ENCODE measurements at regions not wholly inside any gene's neighbourhood (a gene's known extent, or its start where the extent isn't known, plus 50 kb on each side); places are given as distances from the start of the nearest gene placed in this dataset.

DNA sequence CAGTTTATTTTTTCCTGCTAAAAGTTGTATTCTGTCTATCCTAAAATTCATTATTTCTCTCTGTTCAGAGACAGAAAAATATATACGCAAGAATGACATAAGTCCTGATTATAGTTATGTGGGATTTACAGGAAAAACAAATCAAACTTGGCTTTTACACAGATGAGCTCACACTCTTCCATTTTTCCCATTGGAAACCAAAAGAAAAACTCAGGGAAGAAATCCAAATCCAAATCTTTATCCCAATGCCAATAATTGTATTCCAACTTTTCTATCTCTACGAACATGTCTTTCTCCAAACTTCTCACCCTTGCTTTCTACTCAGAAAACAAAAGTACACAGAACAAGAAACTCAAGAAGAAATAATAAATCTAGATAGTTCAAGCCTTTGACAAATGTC lies 249.1 kb upstream of the TMEFF2 start:
- Histone ChIP-seq H3F3A (ENCODE audit: insufficient read depth, low read depth) (no peaks in the 10 kb centered on the region), H3K36me3 (ENCODE audit: low read depth) (no peaks in the 10 kb centered on the region), H3K9me2 (ENCODE audit: insufficient read depth) (no peaks in the 10 kb centered on the region), H3K4me3 (no peak overlapping the region), H4K20me1 (ENCODE audit: insufficient read depth) (no peaks in the 10 kb centered on the region), H3K27ac (no peak overlapping the region), H3K4me2 (no peak overlapping the region), H3K4me1 (replicated peaks; ENCODE audit: insufficient read depth) (no peaks in the 10 kb centered on the region), H3K79me2 (ENCODE audit: low read depth) (no peaks in the 10 kb centered on the region), H2AFZ (no peak overlapping the region), H3K27me3 (ENCODE audit: insufficient read depth, low read depth) (no peaks in the 10 kb centered on the region), H3K9me3 (ENCODE audit: insufficient read depth, low read depth) (no peaks in the 10 kb centered on the region)
- DNase-seq: no peak
- ChIA-PET POLR2A (ENCODE audit: unreplicated experiment) (no interaction called here), CTCF (no interaction called here)
- no TSS peak for BruUV-seq (replicated peaks)
- TF ChIP-seq, protein P1, sequence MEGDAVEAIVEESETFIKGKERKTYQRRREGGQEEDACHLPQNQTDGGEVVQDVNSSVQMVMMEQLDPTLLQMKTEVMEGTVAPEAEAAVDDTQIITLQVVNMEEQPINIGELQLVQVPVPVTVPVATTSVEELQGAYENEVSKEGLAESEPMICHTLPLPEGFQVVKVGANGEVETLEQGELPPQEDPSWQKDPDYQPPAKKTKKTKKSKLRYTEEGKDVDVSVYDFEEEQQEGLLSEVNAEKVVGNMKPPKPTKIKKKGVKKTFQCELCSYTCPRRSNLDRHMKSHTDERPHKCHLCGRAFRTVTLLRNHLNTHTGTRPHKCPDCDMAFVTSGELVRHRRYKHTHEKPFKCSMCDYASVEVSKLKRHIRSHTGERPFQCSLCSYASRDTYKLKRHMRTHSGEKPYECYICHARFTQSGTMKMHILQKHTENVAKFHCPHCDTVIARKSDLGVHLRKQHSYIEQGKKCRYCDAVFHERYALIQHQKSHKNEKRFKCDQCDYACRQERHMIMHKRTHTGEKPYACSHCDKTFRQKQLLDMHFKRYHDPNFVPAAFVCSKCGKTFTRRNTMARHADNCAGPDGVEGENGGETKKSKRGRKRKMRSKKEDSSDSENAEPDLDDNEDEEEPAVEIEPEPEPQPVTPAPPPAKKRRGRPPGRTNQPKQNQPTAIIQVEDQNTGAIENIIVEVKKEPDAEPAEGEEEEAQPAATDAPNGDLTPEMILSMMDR (conservative IDR thresholded peaks at IDR 0.05): no peak
- no peak for TF ChIP-seq EZH2 (IDR thresholded peaks at IDR 0.05; ENCODE audit: low read depth)
- intact Hi-C loops (cut with micrococcal nuclease; ENCODE audit: unreplicated experiment): no loop called here

DNA sequence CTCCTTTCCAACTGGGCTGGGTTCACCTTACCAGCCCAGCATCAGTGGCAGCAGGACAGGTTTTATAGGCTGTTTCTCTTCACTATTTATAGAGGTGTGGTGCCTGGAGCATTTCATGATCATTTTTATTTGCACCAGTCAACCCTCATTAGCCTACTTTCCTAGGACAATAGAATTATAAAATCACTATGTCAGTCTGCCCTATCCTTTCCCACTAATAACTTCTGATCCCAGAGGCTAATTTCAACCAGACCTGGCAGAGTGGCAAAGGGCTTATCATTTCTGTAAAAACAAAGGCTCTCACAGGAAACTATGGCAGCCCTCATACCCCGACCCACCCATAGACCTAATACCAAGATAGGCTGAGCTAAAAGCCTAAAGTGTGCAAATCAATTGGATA lies 243.5 kb upstream of the TMEFF2 start:
- intact Hi-C loops (cut with micrococcal nuclease; ENCODE audit: unreplicated experiment): no loop called here
- H3K9me3 ChIP-seq (ENCODE audit: insufficient read depth, low read depth): no peaks in the 10 kb centered on the region
- H3K79me2 ChIP-seq (ENCODE audit: low read depth): no peaks in the 10 kb centered on the region
- no peaks in the 10 kb centered on the region for H3F3A ChIP-seq (ENCODE audit: insufficient read depth, low read depth)
- H3K27me3 ChIP-seq (ENCODE audit: insufficient read depth, low read depth): no peaks in the 10 kb centered on the region
- TF ChIP-seq, protein P1 (conservative IDR thresholded peaks at IDR 0.05): no peak
- no peak for TF ChIP-seq EZH2 (IDR thresholded peaks at IDR 0.05; ENCODE audit: low read depth)
- no peak overlapping the region for H3K4me3 ChIP-seq
- H3K4me1 ChIP-seq (replicated peaks; ENCODE audit: insufficient read depth): no peaks in the 10 kb centered on the region
- ChIA-PET CTCF (no interaction called here), POLR2A (ENCODE audit: unreplicated experiment) (no interaction called here)
- no TSS peak for BruUV-seq (replicated peaks)
- DNase-seq: no peak
- H3K9me2 ChIP-seq (ENCODE audit: insufficient read depth): no peaks in the 10 kb centered on the region
- no peaks in the 10 kb centered on the region for H4K20me1 ChIP-seq (ENCODE audit: insufficient read depth)
- H3K36me3 ChIP-seq (ENCODE audit: low read depth): no peaks in the 10 kb centered on the region
- H2AFZ ChIP-seq: no peak overlapping the region
- no peak overlapping the region for H3K4me2 ChIP-seq
- H3K27ac ChIP-seq: no peak overlapping the region

DNA sequence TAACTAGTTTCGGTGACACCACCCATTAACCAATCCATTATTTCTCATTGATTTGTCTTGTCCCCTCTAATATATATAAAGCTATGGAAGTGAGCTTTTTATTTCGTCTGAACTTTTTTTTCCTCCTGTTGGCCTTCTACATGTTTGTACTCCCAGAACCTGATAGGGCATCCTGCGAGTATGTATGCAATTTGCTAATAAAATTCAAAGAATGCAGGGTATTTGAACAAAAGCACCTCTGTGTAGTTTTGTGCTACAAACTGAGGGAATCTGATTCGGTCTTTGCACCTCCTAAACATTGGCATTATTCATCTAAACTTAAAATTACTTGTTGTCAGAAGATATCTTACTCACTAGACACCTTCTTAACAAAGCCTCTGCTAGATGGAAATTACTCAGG lies 242.9 kb upstream of the TMEFF2 start:
- no peaks in the 10 kb centered on the region for H3K27me3 ChIP-seq (ENCODE audit: insufficient read depth, low read depth)
- ChIA-PET CTCF (no interaction called here), POLR2A (ENCODE audit: unreplicated experiment) (no interaction called here)
- no peaks in the 10 kb centered on the region for H3K9me3 ChIP-seq (ENCODE audit: insufficient read depth, low read depth)
- DNase-seq: no peak
- H2AFZ ChIP-seq: no peak overlapping the region
- H3K27ac ChIP-seq: no peak overlapping the region
- H3K36me3 ChIP-seq (ENCODE audit: low read depth): no peaks in the 10 kb centered on the region
- H4K20me1 ChIP-seq (ENCODE audit: insufficient read depth): no peaks in the 10 kb centered on the region
- H3K4me3 ChIP-seq: no peak overlapping the region
- H3K9me2 ChIP-seq (ENCODE audit: insufficient read depth): no peaks in the 10 kb centered on the region
- intact Hi-C loops (cut with micrococcal nuclease; ENCODE audit: unreplicated experiment): no loop called here
- no peak overlapping the region for H3K4me2 ChIP-seq
- no peaks in the 10 kb centered on the region for H3K79me2 ChIP-seq (ENCODE audit: low read depth)
- H3K4me1 ChIP-seq (replicated peaks; ENCODE audit: insufficient read depth): no peaks in the 10 kb centered on the region
- BruUV-seq (replicated peaks): no TSS peak
- H3F3A ChIP-seq (ENCODE audit: insufficient read depth, low read depth): no peaks in the 10 kb centered on the region
- no peak for TF ChIP-seq EZH2 (IDR thresholded peaks at IDR 0.05; ENCODE audit: low read depth)
- TF ChIP-seq, protein P1 (conservative IDR thresholded peaks at IDR 0.05): no peak

Measured in PC-9 (cell line).